SK-N-SH (cell line): ENCODE measurements at regions not wholly inside any gene's neighbourhood (a gene's known extent, or its start where the extent isn't known, plus 50 kb on each side); places are given as distances from the start of the nearest gene placed in this dataset.

Experiments
- CTCF ChIA-PET: fragments of 300-600, 350-600 bp; formaldehyde crosslinking; extraction: SDS; loops from one replicate; lab custom pipeline; 2021; lab: Yijun Ruan, JAX
- POLR2A ChIA-PET: fragments of 350-600 bp; sonication (Branson Sonifier 250); formaldehyde crosslinking; extraction: SDS; loops from one replicate; lab custom pipeline; 2020; ENCODE audit warnings: antibody characterized with exemption, inconsistent platforms; lab: Yijun Ruan, JAX
- DNase-seq: peaks from one replicate; pipeline ENCODE4 v3.0.0; 2012
- H2AFZ ChIP-seq: fragments of 200-600 bp; sonication (generic); 2 replicates; pipeline ENCODE4 v1.8.1; 2016; ENCODE audit warnings: antibody characterized with exemption, mild to moderate bottlenecking, low read depth
- H3F3A ChIP-seq: fragments of 200-600 bp; sonication (generic); replicated peaks from 2 replicates; pipeline ENCODE3; 2016; ENCODE audit warnings: antibody characterized with exemption, mild to moderate bottlenecking; ENCODE audit not compliant: insufficient read depth
- H3K27ac ChIP-seq, 2 experiments: fragments of 200-500 bp in 1 of 2; fragments of 200-600 bp in 1 of 2; sonication (Bioruptor generic) in 1 of 2; sonication (generic), shearing (Covaris generic) in 1 of 2; 2 replicates each; pipeline versions ENCODE4 v1.5.1 to v1.6.1; 2014 to 2016; ENCODE audit warnings: low read depth in 2 of 2, inconsistent platforms in 1 of 2, low read length in 1 of 2, mild to moderate bottlenecking in 1 of 2, mixed read lengths in 1 of 2
- H3K27me3 ChIP-seq: fragments of 200-600 bp; sonication (generic), shearing (Covaris generic); 2 replicates; pipeline ENCODE4 v1.6.1; 2016; ENCODE audit warnings: mixed run types; ENCODE audit not compliant: insufficient read depth
- H3K36me3 ChIP-seq, 2 experiments: fragments of 200-500 bp in 1 of 2; fragments of 200-600 bp in 1 of 2; sonication (Bioruptor generic) in 1 of 2; sonication (generic) in 1 of 2; replicated peaks in 1 of 2; 2 replicates each; pipeline versions ENCODE3 to v1.5.1; 2014 to 2016; ENCODE audit warnings: low read length in 1 of 2, mild to moderate bottlenecking in 1 of 2; ENCODE audit not compliant: insufficient read depth in 2 of 2, control insufficient read depth in 1 of 2
- H3K4me1 ChIP-seq, 2 experiments: fragments of 200-500 bp in 1 of 2; fragments of 200-600 bp in 1 of 2; sonication (Bioruptor generic) in 1 of 2; sonication (generic), shearing (Covaris generic) in 1 of 2; 2 replicates each; pipeline versions ENCODE4 v1.5.1 to v1.6.1; 2014 to 2016; ENCODE audit warnings: low read depth in 1 of 2, low read length in 1 of 2, mixed run types in 1 of 2; ENCODE audit not compliant: insufficient read depth in 2 of 2, control insufficient read depth in 1 of 2
- H3K4me2 ChIP-seq: fragments of 200-600 bp; sonication (generic), shearing (Covaris generic); 2 replicates; pipeline ENCODE4 v1.6.1; 2017; ENCODE audit warnings: mixed run types
- H3K4me3 ChIP-seq, 2 experiments: fragments of 200-500 bp in 1 of 2; fragments of 200-600 bp in 1 of 2; sonication (Bioruptor generic) in 1 of 2; sonication (generic), shearing (Covaris generic) in 1 of 2; 2 replicates each; pipeline versions ENCODE4 v1.5.1 to v1.8.1; 2014 to 2016; ENCODE audit warnings: low read depth in 2 of 2, inconsistent platforms in 1 of 2, low read length in 1 of 2, mild to moderate bottlenecking in 1 of 2, mixed read lengths in 1 of 2, moderate library complexity in 1 of 2
- H3K79me2 ChIP-seq: fragments of 200-600 bp; sonication (generic); 2 replicates; pipeline ENCODE4 v1.8.1; 2017; ENCODE audit warnings: mild to moderate bottlenecking; ENCODE audit not compliant: insufficient read depth
- H3K9ac ChIP-seq: fragments of 200-600 bp; sonication (generic); 2 replicates; pipeline ENCODE4 v1.6.1; 2017; ENCODE audit warnings: mixed run types
- H3K9me2 ChIP-seq: fragments of 200-600 bp; sonication (generic); 2 replicates; pipeline ENCODE4 v1.6.1; 2017; ENCODE audit warnings: mixed run types
- H3K9me3 ChIP-seq: fragments of 200-600 bp; sonication (generic); 2 replicates; pipeline ENCODE4 v1.6.1; 2017; ENCODE audit warnings: mixed run types, mild to moderate bottlenecking, moderate library complexity
- H4K20me1 ChIP-seq: fragments of 200-600 bp; sonication (generic); 2 replicates; pipeline ENCODE4 v1.6.1; 2017; ENCODE audit warnings: mild to moderate bottlenecking, mixed run types; ENCODE audit not compliant: insufficient read depth
- EZH2phosphoT487 ChIP-seq: fragments of 200-600 bp; sonication (generic); IDR thresholded peaks from 2 replicates; pipeline ENCODE4 v1.6.1; 2017; ENCODE audit warnings: low read depth, mixed run types, mild to moderate bottlenecking, antibody characterized with exemption, moderate library complexity, borderline replicate concordance
- GATA2 ChIP-seq: sonication (generic); formaldehyde crosslinking; IDR thresholded peaks from 2 replicates; pipeline ENCODE4 v1.5.0; 2020; ENCODE audit warnings: mild to moderate bottlenecking, missing genetic modification reagents
- JUND ChIP-seq: IDR thresholded peaks from 2 replicates; pipeline ENCODE4 v1.4.0; 2012
- MXI1 ChIP-seq: IDR thresholded peaks from 2 replicates; pipeline ENCODE4 v1.6.1; 2012; ENCODE audit warnings: mild to moderate bottlenecking, low read depth, low read length, improper control_type of control experiment
- NRF1 ChIP-seq: IDR thresholded peaks from 2 replicates; pipeline ENCODE4 v1.6.1; 2012; ENCODE audit warnings: low read depth, mild to moderate bottlenecking, low read length
- RAD21 ChIP-seq: IDR thresholded peaks from 2 replicates; pipeline ENCODE4 v1.6.1; 2012; ENCODE audit warnings: mild to moderate bottlenecking, low read length
- SIN3A ChIP-seq: IDR thresholded peaks from 2 replicates; pipeline ENCODE4 v1.6.1; 2012; ENCODE audit warnings: low read depth, mild to moderate bottlenecking, low read length, moderate library complexity, borderline replicate concordance
- YY1 ChIP-seq: IDR thresholded peaks from 2 replicates; pipeline ENCODE4 v1.4.0; 2012; ENCODE audit warnings: low read depth, mild to moderate bottlenecking
- WGBS: methylation state at CpG from one replicate; pipeline ENCODE4 v1.1.6; 2017; ENCODE audit warnings: low lambda C conversion rate; 5-methylcytosine and 5-hydroxymethylcytosine counted together
- TF ChIP-seq, protein P1 (sequence below): IDR thresholded peaks from 2 replicates; pipeline ENCODE4 v1.6.1; 2012; ENCODE audit warnings: mild to moderate bottlenecking, low read depth, low read length, moderate library complexity
- TF ChIP-seq, protein P2 (sequence below): IDR thresholded peaks from 2 replicates; pipeline ENCODE4 v1.4.0; 2012; ENCODE audit warnings: low read depth
- TF ChIP-seq, protein P3 (sequence below): fragments of 150-350 bp; IDR thresholded peaks from 2 replicates; pipeline ENCODE4 v1.6.1; 2016; ENCODE audit warnings: mild to moderate bottlenecking, low read depth, low read length
- TF ChIP-seq, protein P4 (sequence below): fragments of 200-600 bp; sonication (generic); IDR thresholded peaks from 2 replicates; pipeline ENCODE4 v1.6.1; 2017; ENCODE audit warnings: antibody characterized with exemption, mild to moderate bottlenecking, moderate library complexity

DNA sequence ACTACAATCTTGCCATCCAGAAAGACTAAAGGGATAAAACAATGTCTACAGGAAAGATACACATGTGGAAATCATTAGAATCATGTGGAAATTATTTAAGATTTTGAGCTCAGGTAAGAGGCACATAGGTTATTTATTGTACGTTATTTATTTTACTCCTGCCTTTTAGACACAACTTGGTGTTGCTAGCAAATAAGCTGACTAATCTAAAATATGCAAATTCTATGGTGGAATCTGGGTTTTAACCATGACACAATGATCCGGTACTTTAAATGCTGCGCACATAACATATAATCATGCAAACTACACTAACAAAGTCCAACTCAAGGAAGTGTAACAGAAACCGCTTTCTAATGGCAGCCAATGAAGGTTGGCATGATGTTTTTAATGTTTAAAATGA, 112.5 kb downstream of the IFI44 start (continued):
- TF ChIP-seq, protein P1, sequence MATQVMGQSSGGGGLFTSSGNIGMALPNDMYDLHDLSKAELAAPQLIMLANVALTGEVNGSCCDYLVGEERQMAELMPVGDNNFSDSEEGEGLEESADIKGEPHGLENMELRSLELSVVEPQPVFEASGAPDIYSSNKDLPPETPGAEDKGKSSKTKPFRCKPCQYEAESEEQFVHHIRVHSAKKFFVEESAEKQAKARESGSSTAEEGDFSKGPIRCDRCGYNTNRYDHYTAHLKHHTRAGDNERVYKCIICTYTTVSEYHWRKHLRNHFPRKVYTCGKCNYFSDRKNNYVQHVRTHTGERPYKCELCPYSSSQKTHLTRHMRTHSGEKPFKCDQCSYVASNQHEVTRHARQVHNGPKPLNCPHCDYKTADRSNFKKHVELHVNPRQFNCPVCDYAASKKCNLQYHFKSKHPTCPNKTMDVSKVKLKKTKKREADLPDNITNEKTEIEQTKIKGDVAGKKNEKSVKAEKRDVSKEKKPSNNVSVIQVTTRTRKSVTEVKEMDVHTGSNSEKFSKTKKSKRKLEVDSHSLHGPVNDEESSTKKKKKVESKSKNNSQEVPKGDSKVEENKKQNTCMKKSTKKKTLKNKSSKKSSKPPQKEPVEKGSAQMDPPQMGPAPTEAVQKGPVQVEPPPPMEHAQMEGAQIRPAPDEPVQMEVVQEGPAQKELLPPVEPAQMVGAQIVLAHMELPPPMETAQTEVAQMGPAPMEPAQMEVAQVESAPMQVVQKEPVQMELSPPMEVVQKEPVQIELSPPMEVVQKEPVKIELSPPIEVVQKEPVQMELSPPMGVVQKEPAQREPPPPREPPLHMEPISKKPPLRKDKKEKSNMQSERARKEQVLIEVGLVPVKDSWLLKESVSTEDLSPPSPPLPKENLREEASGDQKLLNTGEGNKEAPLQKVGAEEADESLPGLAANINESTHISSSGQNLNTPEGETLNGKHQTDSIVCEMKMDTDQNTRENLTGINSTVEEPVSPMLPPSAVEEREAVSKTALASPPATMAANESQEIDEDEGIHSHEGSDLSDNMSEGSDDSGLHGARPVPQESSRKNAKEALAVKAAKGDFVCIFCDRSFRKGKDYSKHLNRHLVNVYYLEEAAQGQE, result no peak
- no peak for TF ChIP-seq SIN3A
- no peak for TF ChIP-seq JUND
- TF ChIP-seq, protein P2, sequence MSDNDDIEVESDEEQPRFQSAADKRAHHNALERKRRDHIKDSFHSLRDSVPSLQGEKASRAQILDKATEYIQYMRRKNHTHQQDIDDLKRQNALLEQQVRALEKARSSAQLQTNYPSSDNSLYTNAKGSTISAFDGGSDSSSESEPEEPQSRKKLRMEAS, result no peak
- no peak for TF ChIP-seq MXI1
- TF ChIP-seq, protein P3, sequence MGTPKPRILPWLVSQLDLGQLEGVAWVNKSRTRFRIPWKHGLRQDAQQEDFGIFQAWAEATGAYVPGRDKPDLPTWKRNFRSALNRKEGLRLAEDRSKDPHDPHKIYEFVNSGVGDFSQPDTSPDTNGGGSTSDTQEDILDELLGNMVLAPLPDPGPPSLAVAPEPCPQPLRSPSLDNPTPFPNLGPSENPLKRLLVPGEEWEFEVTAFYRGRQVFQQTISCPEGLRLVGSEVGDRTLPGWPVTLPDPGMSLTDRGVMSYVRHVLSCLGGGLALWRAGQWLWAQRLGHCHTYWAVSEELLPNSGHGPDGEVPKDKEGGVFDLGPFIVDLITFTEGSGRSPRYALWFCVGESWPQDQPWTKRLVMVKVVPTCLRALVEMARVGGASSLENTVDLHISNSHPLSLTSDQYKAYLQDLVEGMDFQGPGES, result no peak
- TF ChIP-seq EZH2phosphoT487, result no peak

GRCh38 chr1:78765489-78765888, 115.9 kb downstream of the IFI44 start:
- no peaks in the 10 kb centered on the region for H4K20me1 ChIP-seq
- H3K9ac ChIP-seq, result no peak overlapping the region
- 79% methylated on average over 3 of the region's 3 CpGs for WGBS
- ChIA-PET CTCF (no interaction called here), POLR2A (no interaction called here)
- peaks cover 12% of the 10 kb centered on the region; the same call in 1 of the 2 replicates for H3K9me3 ChIP-seq
- H3F3A ChIP-seq, result peaks cover 10% of the 10 kb centered on the region
- no peaks in the 10 kb centered on the region for H3K9me2 ChIP-seq
- H3K79me2 ChIP-seq, result no peaks in the 10 kb centered on the region
- H3K36me3 ChIP-seq, result no peaks in the 10 kb centered on the region
- no peak overlapping the region for H3K4me2 ChIP-seq
- H3K27me3 ChIP-seq, result no peaks in the 10 kb centered on the region
- H2AFZ ChIP-seq, result no peak overlapping the region
- H3K4me1 ChIP-seq, result 0 out of 4 replicates have a peak, but pooled peaks cover 0 to 9% of the 10 kb centered on the region in 2 experiments
- DNase-seq, result no peak
- no peak overlapping the region for H3K27ac ChIP-seq
- H3K4me3 ChIP-seq, result no peak overlapping the region
- TF ChIP-seq RAD21 (no peak), NRF1 (no peak), GATA2 (CRISPR knock-in tag) (no peak), YY1 (no peak)
- TF ChIP-seq, protein P4, sequence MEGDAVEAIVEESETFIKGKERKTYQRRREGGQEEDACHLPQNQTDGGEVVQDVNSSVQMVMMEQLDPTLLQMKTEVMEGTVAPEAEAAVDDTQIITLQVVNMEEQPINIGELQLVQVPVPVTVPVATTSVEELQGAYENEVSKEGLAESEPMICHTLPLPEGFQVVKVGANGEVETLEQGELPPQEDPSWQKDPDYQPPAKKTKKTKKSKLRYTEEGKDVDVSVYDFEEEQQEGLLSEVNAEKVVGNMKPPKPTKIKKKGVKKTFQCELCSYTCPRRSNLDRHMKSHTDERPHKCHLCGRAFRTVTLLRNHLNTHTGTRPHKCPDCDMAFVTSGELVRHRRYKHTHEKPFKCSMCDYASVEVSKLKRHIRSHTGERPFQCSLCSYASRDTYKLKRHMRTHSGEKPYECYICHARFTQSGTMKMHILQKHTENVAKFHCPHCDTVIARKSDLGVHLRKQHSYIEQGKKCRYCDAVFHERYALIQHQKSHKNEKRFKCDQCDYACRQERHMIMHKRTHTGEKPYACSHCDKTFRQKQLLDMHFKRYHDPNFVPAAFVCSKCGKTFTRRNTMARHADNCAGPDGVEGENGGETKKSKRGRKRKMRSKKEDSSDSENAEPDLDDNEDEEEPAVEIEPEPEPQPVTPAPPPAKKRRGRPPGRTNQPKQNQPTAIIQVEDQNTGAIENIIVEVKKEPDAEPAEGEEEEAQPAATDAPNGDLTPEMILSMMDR, result no peak
- TF ChIP-seq, all 33 proteins: peak for 0
